ENCODE measurements at regions not wholly inside any gene's neighbourhood (a gene's known extent, or its start where the extent isn't known, plus 50 kb on each side); places are given as distances from the start of the nearest gene placed in this dataset.

- no peaks in the 10 kb centered on the region for H3K9me3 ChIP-seq
- no peaks in the 10 kb centered on the region for H3K27me3 ChIP-seq
- no peak for TF ChIP-seq CTCF (IDR thresholded peaks at IDR 0.05)
- no peak for ATAC-seq
- H3K4me3 ChIP-seq, result no peak overlapping the region
- no peak for DNase-seq
- H3K27ac ChIP-seq, result no peak overlapping the region
- intact Hi-C loops (cut with DNase I), result no loop called here
- peaks cover 10% of the 10 kb centered on the region for H3K36me3 ChIP-seq
- peaks cover 4% of the 10 kb centered on the region for H3K4me1 ChIP-seq
These were observed 227.8 kb downstream of the TANC2 start for GRCh38 chr17:63193827-63194226.

- ATAC-seq (no peak), DNase-seq (no peak)
- H3K27me3 ChIP-seq, result no peaks in the 10 kb centered on the region
- peaks cover 13% of the 10 kb centered on the region for H3K36me3 ChIP-seq
- no peak for TF ChIP-seq CTCF (IDR thresholded peaks at IDR 0.05)
- no peak overlapping the region for H3K27ac ChIP-seq
- intact Hi-C loops (cut with DNase I), result no loop called here
- H3K4me1 ChIP-seq, result peaks cover 4% of the 10 kb centered on the region
- H3K4me3 ChIP-seq, result no peak overlapping the region
- H3K9me3 ChIP-seq, result no peaks in the 10 kb centered on the region
These were observed 230.8 kb downstream of the TANC2 start for GRCh38 chr17:63196772-63197335.

- Histone ChIP-seq H3K4me3 (no peak overlapping the region), H3K9me3 (no peaks in the 10 kb centered on the region), H3K4me1 (no peaks in the 10 kb centered on the region), H3K27me3 (no peaks in the 10 kb centered on the region), H3K36me3 (peaks cover 4% of the 10 kb centered on the region), H3K27ac (no peak overlapping the region)
- no peak for DNase-seq
- intact Hi-C loops (cut with DNase I), result no loop called here
- no peak for TF ChIP-seq CTCF (IDR thresholded peaks at IDR 0.05)
- ATAC-seq, result no peak
These were observed 237.6 kb downstream of the TANC2 start for GRCh38 chr17:63203652-63204051.

- no peak for DNase-seq
- Histone ChIP-seq H3K36me3 (no peaks in the 10 kb centered on the region), H3K27me3 (no peaks in the 10 kb centered on the region), H3K4me3 (no peak overlapping the region), H3K4me1 (no peaks in the 10 kb centered on the region), H3K9me3 (no peaks in the 10 kb centered on the region), H3K27ac (no peak overlapping the region)
- no peak for TF ChIP-seq CTCF (IDR thresholded peaks at IDR 0.05)
- intact Hi-C loops (cut with DNase I), result no loop called here
- ATAC-seq, result peak; percentile 81
These were observed 224.2 kb downstream of the CYB561 start for GRCh38 chr17:63221939-63222338.

GRCh38 chr17:63222655-63223054 lies 223.5 kb downstream of the CYB561 start:
- TF ChIP-seq CTCF (IDR thresholded peaks at IDR 0.05), result no peak
- DNase-seq, result no peak
- intact Hi-C loops (cut with DNase I), result no loop called here
- Histone ChIP-seq H3K4me3 (no peak overlapping the region), H3K27ac (no peak overlapping the region), H3K27me3 (no peaks in the 10 kb centered on the region), H3K9me3 (no peaks in the 10 kb centered on the region), H3K4me1 (no peaks in the 10 kb centered on the region), H3K36me3 (no peaks in the 10 kb centered on the region)
- no peak for ATAC-seq

Measured in upper lobe of right lung (tissue), 1 donor.